Suprapubic skin (tissue), 4 donors: ENCODE measurements at regions not wholly inside any gene's neighbourhood (a gene's known extent, or its start where the extent isn't known, plus 50 kb on each side); places are given as distances from the start of the nearest gene placed in this dataset.
A peak's percentile ranks its signal among the peaks of the same experiment; 100 is the strongest.

Experiments used
- DNase-seq, 2 donors: peaks; one replicate each; pipeline ENCODE4 v3.0.0-alpha.2; 2019; ENCODE audit warnings: low spot score in 2 of 2
- H3K27ac ChIP-seq: fragments of 200-600 bp; sonication (generic); one replicate; pipeline ENCODE4 v1.5.1; 2019
- H3K27me3 ChIP-seq: fragments of 200-600 bp; sonication (generic); one replicate; pipeline ENCODE4 v1.5.1; 2019
- H3K36me3 ChIP-seq: fragments of 200-600 bp; sonication (generic); one replicate; pipeline ENCODE4 v1.5.1; 2019
- H3K4me1 ChIP-seq: fragments of 200-600 bp; sonication (generic); one replicate; pipeline ENCODE4 v1.5.1; 2019
- H3K4me3 ChIP-seq: fragments of 200-600 bp; sonication (generic); one replicate; pipeline ENCODE4 v1.5.1; 2019; ENCODE audit warnings: mild to moderate bottlenecking
- H3K9me3 ChIP-seq: fragments of 200-600 bp; sonication (generic); one replicate; pipeline ENCODE4 v1.5.1; 2019
- EP300 ChIP-seq: sonication (generic); formaldehyde crosslinking; IDR thresholded peaks from one replicate; pipeline ENCODE4 v1.6.1; 2017; ENCODE audit warnings: antibody characterized with exemption
- POLR2A ChIP-seq, 2 donors: fragments of 450-650 bp; IDR thresholded peaks; one replicate each; pipeline ENCODE4 v1.6.1; 2017; ENCODE audit warnings: antibody characterized with exemption in 2 of 2, mild to moderate bottlenecking in 2 of 2, moderate library complexity in 2 of 2
- POLR2AphosphoS5 ChIP-seq, 3 donors: sonication (generic); formaldehyde crosslinking; IDR thresholded peaks; one replicate each; pipeline ENCODE4 v1.6.1; 2017; ENCODE audit warnings: antibody characterized with exemption in 3 of 3
- WGBS: methylation state at CpG from one replicate; pipeline ENCODE4 v1.1.5; 2018; 5-methylcytosine and 5-hydroxymethylcytosine counted together
- TF ChIP-seq, protein P1 (sequence below), 2 donors: fragments of 200-600 bp in 1 of 2; fragments of 450-650 bp in 1 of 2; sonication (generic) in 1 of 2; IDR thresholded peaks; one replicate each; pipeline ENCODE4 v1.5.1; 2016 to 2019; ENCODE audit warnings: antibody characterized with exemption in 2 of 2, mild to moderate bottlenecking in 1 of 2, moderate library complexity in 1 of 2

DNA sequence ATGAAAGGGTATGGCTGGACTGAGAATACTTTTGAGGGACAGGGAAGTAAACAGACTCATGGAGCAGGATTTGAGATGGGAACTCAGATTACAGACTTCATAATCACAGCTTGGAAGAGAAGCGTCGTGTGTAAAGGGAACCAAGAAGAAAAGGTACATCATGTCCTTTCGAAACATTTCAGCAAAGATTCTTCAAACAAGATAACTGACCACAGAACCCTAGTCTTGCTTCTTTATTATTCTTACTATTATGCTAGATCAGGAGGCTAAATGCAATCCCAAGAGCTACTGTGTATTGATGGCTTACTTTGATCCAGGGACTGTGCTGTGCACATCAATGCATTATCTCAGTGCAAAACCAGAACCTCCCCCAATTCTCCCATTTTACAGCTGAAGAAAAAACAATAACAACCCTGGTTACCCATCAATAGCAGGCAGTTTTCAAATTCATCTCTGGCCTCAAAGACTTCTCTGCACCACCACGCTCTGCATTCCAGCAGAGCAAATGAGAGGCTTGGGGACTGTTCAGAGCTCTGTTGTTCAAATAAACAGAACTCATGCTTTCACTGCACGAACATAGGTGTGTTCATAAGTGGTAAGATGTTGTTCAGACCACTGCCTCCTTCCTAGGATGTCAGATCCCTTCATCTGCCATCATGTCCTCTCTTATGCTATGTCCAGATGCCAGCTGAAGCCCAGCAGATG lies 104.8 kb upstream of the NAV2 start:
- 86% methylated on average over 5 of the region's 5 CpGs for WGBS
- Histone ChIP-seq H3K4me1 (peaks cover 24% of the 10 kb centered on the region), H3K36me3 (no peaks in the 10 kb centered on the region), H3K27me3 (no peaks in the 10 kb centered on the region), H3K27ac (peak overlapping the region; percentile 7), H3K9me3 (no peaks in the 10 kb centered on the region), H3K4me3 (no peak overlapping the region)
- no peak for DNase-seq
- TF ChIP-seq, protein P1, sequence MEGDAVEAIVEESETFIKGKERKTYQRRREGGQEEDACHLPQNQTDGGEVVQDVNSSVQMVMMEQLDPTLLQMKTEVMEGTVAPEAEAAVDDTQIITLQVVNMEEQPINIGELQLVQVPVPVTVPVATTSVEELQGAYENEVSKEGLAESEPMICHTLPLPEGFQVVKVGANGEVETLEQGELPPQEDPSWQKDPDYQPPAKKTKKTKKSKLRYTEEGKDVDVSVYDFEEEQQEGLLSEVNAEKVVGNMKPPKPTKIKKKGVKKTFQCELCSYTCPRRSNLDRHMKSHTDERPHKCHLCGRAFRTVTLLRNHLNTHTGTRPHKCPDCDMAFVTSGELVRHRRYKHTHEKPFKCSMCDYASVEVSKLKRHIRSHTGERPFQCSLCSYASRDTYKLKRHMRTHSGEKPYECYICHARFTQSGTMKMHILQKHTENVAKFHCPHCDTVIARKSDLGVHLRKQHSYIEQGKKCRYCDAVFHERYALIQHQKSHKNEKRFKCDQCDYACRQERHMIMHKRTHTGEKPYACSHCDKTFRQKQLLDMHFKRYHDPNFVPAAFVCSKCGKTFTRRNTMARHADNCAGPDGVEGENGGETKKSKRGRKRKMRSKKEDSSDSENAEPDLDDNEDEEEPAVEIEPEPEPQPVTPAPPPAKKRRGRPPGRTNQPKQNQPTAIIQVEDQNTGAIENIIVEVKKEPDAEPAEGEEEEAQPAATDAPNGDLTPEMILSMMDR (IDR thresholded peaks at IDR 0.05): no peak
- no peak for TF ChIP-seq POLR2AphosphoS5 (IDR thresholded peaks at IDR 0.05)
- no peak for TF ChIP-seq EP300
- no peak for TF ChIP-seq POLR2A (IDR thresholded peaks at IDR 0.05)

DNA sequence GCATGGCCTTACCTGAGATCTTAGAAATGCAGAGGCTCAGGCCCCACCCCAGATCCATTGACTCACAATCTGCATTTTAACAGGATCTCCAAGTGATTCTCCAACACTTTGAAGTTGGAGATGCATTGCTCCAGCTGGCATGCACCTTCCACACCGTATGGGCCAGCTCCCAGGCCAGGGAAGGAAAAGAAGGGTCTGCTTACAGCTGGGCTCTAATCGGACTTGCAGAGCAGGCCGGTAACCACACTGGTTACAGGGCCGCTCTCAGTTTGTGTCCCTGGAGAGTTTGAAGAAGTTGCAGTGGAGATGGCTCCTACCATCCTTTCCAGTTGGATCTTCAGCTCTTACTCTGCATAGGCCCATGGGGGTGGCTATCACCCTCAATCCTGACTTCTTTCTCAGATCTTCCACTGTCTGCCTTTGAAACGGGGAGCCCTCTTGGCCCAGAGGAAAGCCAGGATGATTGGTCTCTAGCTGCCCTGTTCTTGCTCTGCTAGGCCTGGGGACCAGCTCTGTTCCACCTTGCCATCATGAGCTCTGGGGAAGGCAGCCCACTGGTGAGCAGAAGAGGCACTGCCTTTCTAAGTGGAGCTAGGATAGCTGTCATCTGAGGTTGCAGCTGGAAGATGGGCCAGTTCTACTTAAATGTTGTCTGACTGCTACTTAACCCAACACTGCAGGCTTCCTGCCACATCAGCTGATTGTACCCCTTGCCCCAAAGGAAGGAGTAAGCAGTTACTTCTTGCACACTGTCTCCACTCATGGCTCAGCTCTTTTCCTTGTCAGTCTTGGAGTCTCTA lies 105.6 kb upstream of the NAV2 start:
- Histone ChIP-seq H3K36me3 (no peaks in the 10 kb centered on the region), H3K27me3 (no peaks in the 10 kb centered on the region), H3K27ac (peak overlapping the region; percentile 7), H3K9me3 (no peaks in the 10 kb centered on the region), H3K4me3 (no peak overlapping the region), H3K4me1 (peaks cover 24% of the 10 kb centered on the region)
- no peak for TF ChIP-seq EP300
- TF ChIP-seq, protein P1 (IDR thresholded peaks at IDR 0.05): no peak
- no peak for TF ChIP-seq POLR2A (IDR thresholded peaks at IDR 0.05)
- no peak for TF ChIP-seq POLR2AphosphoS5 (IDR thresholded peaks at IDR 0.05)
- no peak for DNase-seq
- 92% methylated on average over 5 of the region's 5 CpGs for WGBS

DNA sequence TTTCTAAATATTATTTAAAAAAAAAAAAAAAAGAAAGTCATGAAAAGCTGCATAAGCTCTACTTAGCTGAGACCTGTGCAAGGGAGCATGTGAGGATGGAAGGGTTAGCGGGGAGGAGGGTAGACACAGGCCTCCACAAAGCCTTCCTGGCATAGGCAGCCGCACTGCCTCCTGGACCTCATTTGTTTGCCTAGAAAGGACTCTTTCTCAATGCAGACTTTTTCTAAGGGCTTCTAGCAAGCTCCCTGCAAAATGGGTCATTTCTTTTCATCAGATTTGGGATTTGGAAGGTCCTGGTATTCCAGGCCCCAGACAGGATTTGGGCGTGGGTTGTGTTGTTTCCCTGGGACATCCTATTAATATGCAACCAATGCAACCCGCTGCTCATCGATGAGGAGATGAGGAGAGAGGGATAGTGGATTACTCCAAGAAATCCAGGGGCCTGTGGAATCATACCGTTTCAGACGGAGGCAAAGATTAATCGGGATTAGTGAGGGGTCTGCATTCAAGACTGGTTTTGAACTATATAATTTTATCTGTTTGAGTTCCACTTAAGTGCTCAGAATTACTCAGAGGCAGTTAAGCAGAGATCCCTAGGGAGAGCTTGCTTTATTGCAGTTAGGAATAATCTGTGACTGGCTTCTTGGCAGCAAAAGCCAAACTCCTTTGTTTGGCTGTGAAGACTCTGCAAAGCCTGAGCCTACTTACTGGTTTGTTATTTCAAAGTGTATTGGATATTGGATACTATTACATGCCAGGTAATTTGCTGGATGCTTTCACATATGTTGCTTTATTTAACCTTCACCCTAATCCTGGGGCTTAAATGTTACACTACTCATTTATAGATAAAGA lies 106.9 kb upstream of the NAV2 start:
- 78% methylated on average over 8 of the region's 8 CpGs for WGBS
- TF ChIP-seq POLR2AphosphoS5 (IDR thresholded peaks at IDR 0.05) (no peak), POLR2A (IDR thresholded peaks at IDR 0.05) (no peak), EP300 (no peak)
- TF ChIP-seq, protein P1 (IDR thresholded peaks at IDR 0.05): no peak
- no peaks in the 10 kb centered on the region for H3K27me3 ChIP-seq
- H3K4me1 ChIP-seq: peaks cover 24% of the 10 kb centered on the region
- DNase-seq: no peak
- H3K36me3 ChIP-seq: no peaks in the 10 kb centered on the region
- peak overlapping the region; percentile 27 for H3K27ac ChIP-seq
- no peak overlapping the region for H3K4me3 ChIP-seq
- no peaks in the 10 kb centered on the region for H3K9me3 ChIP-seq

DNA sequence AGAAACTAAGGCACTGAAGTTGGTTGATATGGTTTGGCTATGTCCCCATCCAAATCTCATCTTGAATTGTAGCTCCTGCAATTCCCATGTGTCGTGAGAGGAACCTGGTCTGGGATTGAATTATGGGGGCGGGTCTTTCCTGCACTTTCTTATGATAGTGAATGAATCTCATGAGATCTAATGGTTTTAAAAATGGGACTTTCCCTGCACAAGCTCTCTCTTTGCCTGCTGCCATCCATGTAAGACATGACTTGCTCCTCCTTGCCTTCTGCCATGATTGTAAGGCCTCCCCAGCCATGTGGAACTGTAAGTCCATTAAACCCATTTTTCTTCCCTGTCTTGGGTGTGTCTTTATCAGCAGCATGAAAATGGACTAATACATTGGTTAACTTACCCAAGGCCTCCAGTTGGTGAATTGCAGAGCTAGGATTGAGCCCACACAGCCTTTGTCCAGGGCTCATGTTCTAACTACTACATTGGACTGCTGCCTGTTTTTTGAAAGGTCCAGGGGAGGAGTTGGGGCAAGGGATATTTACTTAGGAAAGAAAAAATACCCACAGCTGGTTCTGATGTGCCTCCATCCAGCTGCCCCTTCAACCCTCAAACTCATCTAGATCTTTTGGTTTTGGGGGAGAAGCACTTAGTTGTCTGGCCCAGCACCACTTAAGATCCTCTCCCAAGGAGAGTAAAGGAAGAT lies 107.8 kb upstream of the NAV2 start:
- Histone ChIP-seq H3K9me3 (no peaks in the 10 kb centered on the region), H3K27me3 (no peaks in the 10 kb centered on the region), H3K36me3 (no peaks in the 10 kb centered on the region), H3K4me3 (no peak overlapping the region), H3K27ac (peak overlapping the region; percentile 27), H3K4me1 (peaks cover 24% of the 10 kb centered on the region)
- DNase-seq: no peak
- no peak for TF ChIP-seq EP300
- TF ChIP-seq, protein P1 (IDR thresholded peaks at IDR 0.05): no peak
- no peak for TF ChIP-seq POLR2A (IDR thresholded peaks at IDR 0.05)
- no peak for TF ChIP-seq POLR2AphosphoS5 (IDR thresholded peaks at IDR 0.05)
- WGBS: 94% methylated on average over 2 of the region's 2 CpGs
